ENCODE measurements at regions not wholly inside any gene's neighbourhood (a gene's known extent, or its start where the extent isn't known, plus 50 kb on each side); places are given as distances from the start of the nearest gene placed in this dataset.

DNA sequence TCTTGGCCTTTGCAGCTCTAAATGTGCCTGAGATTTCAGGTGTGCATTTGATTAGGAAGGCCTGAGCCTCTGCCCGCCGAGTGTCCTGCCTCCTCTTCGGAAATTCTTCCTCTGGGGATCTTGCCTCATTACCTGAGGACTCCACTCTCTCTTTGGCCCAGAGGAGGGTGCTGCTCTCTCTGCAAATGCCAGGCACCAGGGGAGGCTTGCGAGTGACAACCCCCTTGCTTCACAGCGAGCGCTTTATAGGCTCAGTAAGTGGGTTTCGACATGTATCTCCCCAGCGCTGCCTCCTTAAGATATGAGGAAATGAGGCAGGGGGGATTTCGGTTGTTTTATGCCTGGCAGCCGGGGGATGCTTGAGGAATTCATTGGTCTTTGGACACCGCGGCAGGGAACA lies 423.9 kb downstream of the GLRX3 start:
- no peak for DNase-seq (ENCODE audit: low spot score)

DNA sequence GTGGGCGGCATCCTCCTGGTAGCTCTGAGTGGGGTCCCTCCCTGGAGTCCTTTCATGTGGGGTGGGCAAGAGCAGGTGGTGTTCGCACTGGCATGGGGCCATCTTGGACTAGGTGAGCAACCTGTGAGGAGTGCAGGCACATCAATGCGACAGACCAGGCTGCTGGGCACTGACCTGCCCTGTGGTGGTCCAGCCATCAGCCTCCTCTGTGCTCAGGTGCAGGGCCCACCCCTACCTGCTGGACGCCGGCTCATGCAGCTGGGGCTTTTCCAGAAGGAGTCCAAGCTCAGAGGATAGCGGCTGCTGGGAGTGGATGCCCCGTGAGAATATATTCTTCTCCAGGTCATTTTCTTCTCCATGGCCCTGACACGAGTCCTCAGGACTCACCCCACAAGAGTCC lies 424.4 kb downstream of the GLRX3 start:
- no peak for DNase-seq (ENCODE audit: low spot score)

DNA sequence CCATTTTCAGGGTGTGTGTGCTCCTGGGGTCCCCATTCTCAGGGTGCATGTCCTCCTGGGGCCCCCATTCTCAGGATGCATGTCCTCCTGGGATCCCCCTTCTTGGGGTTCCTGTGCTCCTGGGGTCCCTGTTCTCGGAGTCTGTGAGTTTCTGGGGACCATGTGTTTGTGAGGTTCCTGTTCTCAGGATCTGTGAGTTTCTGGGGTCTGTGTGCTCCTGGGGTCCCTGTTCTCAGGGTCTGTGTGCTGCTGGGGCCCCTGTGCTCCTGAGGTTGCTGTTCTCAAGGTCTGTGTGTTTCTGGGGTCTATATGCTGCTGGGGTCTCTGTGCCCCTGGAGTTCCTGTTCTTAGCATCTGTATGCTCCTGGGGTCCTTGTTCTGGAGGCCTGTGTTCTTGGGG lies 425.5 kb downstream of the GLRX3 start:
- DNase-seq (ENCODE audit: low spot score), result no peak

DNA sequence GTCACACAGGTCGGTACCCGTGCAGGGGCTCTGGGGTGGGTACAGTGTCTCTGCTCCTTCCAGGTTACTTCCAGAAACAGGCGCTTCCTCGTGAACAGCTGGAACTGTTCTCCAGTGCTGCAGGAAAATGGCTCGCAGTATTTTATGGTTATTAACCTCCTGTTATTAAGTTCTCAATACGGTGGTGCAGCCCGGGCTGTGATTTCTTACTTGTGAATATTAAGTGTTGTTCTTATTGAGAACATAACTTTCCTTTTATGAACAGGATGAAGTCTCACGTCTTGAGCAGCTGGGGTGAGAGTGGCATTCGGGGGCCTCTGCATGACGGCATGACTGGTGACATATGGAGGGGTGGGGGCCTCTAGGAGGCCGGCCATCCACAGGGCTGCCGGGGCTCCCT lies 430.8 kb downstream of the GLRX3 start:
- DNase-seq (ENCODE audit: low spot score), result no peak

DNA sequence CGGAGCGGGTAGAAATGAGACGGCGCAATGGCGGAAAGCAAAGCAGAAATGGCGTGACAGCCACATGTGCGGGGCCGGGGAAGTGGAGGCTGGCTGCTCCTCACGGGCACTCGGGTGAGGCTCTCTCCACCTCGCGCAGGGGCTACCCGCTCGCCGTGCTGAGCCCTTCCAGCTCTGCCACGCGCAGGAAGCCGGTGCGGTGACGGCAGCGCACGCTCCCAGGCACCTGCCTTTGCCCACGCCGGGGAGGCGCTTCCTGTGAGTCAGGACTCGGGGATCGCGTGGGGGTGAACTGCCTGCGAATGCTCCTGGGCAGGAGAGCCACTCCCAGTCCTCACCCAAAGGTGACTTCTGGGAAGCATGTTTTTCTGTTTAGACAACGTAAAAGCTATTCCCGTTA lies 431.2 kb downstream of the GLRX3 start:
- no peak for DNase-seq (ENCODE audit: low spot score)

DNA sequence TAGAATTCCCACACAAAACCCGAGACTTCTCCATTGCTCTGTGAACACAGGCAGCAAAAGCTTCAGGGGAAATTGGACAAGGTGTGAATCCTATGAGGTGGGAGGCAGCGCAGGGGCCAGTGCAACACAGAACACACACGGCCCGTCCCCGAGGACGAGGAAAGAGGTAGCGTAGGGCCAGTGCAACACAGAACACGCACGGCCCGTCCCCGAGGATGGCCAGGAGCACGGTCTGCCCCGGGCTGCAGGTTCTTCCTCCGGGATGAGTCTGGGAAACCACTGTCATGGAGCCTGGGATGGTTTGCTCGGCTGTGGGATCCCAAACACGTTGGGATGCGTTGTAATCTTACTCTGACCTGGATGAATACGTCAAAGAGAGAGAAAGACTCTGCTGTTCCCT lies 432.1 kb downstream of the GLRX3 start:
- DNase-seq (ENCODE audit: low spot score), result no peak

DNA sequence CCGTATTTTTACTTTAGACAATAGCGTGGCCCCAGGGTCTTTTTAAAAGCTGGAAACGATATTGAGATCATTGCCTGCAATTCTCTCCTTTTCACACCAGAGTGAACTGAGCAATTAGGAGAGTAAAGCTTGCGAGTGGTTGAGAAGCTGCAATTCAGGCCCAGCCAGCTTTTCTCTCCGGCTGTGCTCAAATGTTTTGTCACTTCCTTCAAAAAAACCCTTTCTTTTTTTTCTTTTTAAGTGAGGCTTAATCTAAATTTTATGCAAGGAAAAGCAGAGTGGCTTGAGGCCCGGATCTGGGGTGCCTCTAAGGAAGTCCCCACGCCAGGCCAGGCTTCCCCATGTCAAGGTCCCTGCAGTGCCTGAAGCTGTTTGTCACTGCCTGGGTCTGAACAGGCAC lies 433.9 kb downstream of the GLRX3 start:
- DNase-seq (ENCODE audit: low spot score), result no peak

DNA sequence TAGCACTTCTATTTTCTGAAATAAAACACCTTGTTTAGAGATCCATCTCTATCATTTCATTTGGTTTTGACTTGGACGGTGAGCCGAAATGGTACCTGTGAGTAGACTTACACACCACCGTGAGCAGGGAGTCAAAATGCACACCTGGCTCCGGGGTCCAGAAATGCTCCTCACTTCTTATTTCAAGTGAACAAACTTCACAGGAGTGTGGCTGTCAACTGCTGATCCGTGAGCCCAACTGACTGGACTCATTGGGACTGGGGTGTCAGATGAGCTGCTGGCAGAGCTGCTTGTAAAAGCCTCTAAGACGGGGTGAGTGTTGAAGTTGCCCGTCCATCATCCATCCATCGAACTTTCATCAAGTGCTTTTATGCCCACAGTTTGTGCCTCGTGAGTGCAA lies 435.5 kb downstream of the GLRX3 start:
- DNase-seq (ENCODE audit: low spot score), result no peak

DNA sequence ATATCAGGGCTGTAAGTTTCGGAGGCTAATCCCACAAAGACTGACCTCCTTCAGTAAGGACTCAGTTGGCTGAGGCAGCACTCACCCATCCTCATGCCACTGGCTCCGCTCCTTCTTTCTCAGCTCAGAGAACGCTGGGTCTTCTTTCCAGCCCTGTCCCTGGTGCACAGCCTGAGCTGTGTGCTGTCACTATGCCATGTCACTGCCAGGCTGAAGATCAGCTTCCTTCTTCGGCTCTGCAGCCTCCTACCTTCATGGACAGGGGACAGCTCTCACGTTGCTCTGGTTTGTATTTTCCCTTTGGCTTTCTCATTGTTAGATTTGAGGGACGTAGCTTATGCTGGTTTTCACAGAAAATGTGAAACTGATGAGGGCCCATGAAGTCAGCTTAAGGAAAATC lies 437.3 kb downstream of the GLRX3 start:
- no peak for DNase-seq (ENCODE audit: low spot score)

DNA sequence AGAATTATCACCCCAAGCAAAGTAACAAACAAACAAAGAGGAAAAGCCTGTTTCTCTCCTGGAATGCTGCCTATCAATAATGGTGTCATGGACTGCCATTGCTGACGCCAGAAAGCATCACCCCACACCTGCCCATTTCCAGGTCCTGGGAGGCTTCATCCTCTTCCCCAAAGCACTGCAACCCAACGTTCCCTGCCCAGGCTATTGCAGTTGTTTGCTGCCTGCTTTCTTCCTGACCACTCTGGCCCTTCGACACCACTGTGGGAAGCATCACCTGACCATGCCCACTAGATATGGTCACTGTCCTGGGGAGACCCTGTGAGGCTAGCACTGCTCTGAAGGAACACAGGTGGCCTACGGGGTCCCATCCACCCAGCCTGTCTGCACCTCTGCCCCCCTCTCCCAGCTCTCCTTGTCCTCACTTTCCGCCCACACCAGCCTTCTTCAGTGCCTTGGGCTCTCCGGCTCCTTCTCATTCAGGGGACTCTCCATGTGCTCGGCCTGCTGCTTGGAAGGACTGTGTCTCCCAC lies 439.6 kb downstream of the GLRX3 start:
- no peak for DNase-seq (ENCODE audit: low spot score)

DNA sequence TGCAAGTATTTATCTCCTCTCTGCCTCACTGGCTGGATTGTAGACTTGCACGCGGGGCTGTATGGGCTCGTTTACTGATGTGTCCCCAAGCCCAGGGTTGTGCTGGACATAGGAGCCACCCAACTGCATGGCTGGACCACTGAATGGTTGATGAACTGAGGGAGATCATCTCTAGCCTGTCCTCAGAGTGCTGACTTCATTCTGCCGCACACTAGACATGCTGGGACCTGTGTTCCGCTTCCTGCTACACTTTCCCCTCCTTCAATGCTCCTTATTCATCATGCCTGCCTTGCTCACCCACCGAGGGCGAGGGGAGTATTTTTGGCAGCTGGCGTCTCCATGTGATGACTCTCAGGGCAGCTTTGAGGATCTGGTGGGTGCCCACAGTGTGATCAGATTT lies 440.2 kb downstream of the GLRX3 start:
- no peak for DNase-seq (ENCODE audit: low spot score)

DNA sequence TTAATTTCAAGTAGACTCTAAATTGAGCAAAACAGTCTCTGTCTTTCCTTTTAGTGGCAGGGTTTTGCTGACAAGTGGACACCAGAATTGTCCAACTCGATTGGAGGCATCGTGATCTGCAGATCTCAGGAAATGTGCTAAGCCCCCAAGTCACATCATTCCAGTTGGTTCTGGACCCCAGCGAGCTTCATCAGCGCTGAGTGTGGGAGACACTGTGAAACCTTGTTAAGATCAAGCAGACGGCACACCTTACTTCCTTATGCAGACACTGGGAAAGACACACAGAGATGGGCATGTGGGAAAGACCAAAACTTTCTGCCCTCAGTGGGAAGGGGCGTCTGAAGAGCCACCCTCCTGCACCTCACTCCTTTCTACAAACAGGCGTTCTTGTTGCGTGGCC lies 440.8 kb downstream of the GLRX3 start:
- DNase-seq (ENCODE audit: low spot score), result no peak

DNA sequence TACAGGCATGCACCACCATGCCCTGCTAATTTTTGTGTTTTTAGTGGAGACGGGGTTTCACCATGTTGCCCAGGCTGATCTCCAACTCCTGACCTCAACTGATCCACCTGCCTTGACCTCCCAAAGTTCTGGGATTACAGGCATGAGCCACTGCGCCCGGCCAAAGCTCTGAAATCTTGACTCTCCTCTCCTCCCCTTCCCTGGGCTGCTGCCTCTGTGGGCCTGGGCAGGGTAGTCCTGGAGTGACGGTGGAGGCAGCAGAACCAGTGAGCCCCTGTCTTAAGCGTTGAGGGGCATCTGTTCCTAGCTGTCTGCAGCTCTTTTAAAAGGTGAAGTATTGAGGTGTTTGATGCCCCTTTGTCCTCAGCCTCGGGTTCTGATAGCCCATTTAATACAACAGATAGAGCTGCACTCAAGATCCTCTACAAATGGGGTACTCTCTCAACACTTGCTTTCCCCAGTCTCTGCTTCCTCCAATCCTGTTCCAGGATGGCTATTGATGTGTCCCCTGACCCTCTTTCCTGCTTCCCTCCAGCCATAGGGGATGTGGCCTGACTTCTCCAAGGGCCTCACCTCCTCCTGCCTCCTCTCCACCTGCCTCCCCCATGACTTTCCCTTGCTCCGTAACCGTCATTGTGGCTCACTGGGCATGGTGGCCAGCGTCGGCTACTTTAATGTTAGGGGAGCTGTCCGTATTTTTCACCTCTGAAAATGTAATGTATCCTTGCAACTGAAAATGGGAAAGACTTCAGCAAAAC lies 442.5 kb downstream of the GLRX3 start:
- DNase-seq (ENCODE audit: low spot score), result no peak

DNA sequence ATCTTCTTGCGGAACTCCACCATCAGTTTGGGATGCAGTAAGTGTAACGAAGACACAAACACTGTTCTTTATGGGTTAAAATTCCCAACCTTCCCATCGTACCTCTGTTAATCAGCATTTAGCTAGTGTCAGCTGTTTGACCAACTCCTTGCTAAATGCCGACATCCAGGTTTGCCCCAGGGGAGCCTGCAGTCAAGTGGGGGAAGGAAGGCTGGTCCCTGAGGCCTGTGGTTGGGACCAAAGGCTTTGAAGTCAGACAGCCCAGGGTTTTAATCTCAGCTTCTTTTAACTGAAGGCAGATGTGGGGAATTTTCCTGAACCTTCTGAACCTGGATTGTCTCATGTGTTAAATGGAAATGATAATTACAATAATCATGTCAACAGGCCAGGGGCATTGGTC lies 443.7 kb downstream of the GLRX3 start:
- no peak for DNase-seq (ENCODE audit: low spot score)

DNA sequence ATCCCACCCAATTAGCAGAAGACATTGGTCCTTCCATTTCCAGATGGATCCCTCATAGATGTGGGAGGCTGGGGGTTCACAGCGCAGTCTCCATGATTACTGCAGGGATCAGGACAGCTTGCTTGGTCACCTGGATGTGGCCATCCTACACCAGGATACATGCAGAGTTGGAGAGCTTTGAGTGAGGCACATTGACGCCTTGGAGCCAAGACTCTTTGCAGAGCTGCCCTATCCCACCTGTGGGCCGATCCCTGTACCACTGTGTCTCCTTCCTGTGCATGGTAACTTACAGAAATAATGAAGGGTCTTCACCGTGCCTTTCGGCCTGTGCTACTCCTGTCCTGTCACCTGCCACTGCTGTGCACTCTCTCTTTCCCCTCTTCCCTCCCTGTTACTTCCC lies 444.8 kb downstream of the GLRX3 start:
- no peak for DNase-seq (ENCODE audit: low spot score)

DNA sequence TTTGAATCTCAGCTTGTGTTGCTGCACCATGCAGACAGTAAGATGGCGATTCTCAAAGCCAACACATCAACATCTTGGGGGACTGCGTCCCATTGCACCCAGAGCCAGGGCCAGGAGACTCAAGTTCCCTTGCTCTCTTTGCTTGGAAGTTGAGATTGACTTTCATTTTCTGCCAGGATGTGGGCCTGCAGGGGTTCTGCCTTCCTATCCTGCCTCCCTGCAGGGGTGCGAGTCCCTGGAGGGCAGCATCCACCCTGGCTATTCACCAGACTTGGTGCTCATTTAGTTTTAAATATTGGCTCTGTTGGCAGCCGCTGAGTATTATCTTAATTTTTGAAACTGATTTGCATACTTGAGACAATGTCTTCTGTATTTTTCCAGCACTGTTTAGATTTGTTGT lies 451.5 kb downstream of the GLRX3 start:
- no peak for DNase-seq (ENCODE audit: low spot score)

DNA sequence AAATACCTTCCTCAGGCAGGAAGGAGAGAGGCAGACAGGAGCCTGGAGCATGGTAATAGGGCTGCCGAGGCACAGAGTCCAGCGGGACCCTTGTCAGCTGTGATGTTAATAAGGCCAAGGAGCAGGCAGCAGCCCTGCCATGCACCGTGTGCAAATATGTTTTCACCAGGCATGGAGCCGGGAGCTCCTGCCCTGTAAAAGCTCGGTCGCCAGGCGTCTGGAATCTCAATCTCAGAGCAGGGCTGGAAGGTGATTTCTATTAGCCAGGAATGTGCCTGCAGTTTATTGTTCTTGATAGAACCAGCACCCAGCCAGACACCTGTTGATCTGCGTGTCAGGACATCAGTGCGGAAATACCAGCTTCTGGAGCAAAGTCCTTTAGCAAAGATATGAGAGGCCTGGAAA lies 469.8 kb downstream of the GLRX3 start:
- no peak for DNase-seq (ENCODE audit: low spot score)

DNA sequence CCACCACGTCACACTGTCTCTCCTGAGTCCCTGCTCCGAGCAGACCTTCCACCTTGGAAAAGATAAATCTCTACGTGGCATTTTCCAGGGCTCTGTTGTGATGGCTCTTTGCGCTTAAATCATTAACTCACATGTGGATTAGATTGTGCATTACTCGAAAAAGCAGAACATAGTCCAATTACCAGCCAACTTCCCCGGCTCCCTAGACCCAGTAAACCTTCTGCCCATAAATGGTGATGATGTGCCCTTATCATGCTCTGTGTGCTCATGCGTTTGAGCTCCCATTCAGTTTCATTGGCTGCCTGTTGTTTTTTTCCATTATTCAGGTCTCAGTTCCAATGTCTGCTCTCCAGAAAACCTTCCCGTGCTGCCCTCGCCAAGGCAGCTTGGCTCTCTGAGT lies 471.2 kb downstream of the GLRX3 start:
- DNase-seq (ENCODE audit: low spot score), result no peak

DNA sequence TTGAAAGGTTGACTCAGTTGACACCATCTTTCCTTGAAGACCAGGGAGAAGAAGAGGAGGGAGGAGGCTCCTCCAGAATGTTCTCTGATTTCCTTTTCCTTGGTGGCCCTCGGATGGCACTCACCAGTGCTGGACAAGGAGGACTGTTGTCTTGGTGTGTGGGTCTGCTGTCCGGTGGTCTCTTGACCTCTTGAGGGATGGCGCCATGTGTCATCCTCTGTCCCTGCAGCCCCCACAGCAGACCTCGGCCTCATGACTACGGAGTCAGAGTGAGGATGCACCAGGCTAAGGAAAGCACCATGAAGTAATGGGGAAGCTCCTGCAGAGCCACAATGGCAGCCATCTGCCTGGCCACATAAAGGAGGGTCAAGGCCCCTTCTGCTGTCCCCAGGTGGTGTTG lies 475.0 kb downstream of the GLRX3 start:
- no peak for DNase-seq (ENCODE audit: low spot score)

DNA sequence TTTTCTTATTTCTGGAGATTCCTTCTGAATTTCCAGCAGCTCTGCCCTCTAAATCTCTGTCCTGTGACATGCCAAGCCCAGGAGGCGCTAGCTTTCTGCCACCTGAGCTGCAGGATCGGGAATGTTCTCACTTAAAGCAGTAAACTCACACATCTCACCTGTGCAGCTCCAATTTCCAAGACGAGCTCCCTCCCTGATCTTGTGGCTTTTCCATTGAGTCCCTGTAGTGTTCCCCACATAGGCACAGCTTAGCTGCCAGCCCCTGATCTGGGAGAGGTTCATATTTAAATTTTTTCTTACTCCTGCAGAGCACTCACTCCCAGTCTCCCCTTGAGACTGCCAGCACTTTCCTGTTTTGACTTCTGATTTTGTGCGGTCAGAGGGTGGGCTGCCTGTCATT lies 479.3 kb downstream of the GLRX3 start:
- no peak for DNase-seq (ENCODE audit: low spot score)

DNA sequence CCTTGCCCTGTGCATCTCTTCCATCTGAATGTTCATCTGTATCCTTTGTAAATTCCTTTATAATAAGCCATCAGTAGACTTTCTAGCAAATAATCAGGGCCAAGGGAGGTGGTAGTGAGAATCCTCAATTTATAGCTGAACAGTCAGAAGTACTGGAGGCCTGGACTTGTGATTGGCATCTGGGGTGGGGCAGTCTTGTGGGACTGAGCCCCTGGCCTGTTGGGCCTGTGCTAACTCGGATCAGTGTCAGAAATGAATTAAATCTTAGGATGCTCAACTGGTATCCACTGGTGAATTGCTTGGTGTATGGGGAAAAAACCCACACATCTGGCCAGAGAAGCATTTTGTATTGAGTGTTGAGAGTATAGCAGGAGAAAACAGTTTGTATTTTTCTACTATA lies 481.8 kb downstream of the GLRX3 start:
- DNase-seq (ENCODE audit: low spot score), result no peak

DNA sequence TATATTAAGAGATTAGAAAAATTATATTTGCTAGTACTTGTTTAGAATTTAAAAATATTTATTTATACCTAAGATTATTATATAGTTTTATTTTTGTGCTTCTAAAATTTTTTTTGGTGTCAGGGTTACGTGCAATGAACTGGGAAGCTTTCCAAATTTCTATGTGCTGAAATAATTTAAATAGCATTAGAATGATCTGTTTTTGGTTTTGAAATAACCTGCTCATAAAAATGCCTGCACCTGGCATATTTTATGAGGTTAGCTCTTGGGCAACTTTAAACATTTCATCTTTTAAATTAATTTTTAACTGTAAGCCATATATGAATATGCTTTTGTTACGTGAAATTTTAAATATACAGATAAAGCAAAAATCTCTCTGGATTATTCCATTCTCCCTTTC lies 482.5 kb downstream of the GLRX3 start:
- DNase-seq (ENCODE audit: low spot score), result no peak

DNA sequence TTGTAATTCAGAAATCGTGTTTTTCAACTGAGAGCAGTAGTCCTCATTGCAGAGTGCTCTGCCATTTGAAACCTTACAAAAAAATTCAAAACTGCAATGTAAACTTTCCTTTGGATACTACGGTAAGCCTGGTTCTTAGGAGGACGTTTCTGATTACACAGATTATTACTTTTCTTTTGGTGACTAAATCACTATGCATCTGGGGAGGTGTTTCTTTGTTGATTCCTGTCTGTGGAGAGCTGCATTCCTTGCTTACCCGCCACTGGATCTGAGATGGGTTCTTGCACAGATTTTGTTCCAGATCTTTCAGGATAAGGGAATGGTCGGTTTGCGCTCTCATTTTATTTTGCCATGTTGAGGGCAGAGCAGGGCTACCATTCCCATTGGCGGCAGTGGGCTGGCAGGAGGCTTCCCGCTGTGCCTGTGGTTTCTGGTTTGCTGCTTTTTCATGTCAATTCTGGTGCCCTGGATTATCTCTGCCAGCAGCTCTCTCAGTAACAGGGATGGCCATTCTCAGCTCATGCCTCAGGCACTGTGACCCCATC lies 485.1 kb downstream of the GLRX3 start:
- no peak for DNase-seq (ENCODE audit: low spot score)

DNA sequence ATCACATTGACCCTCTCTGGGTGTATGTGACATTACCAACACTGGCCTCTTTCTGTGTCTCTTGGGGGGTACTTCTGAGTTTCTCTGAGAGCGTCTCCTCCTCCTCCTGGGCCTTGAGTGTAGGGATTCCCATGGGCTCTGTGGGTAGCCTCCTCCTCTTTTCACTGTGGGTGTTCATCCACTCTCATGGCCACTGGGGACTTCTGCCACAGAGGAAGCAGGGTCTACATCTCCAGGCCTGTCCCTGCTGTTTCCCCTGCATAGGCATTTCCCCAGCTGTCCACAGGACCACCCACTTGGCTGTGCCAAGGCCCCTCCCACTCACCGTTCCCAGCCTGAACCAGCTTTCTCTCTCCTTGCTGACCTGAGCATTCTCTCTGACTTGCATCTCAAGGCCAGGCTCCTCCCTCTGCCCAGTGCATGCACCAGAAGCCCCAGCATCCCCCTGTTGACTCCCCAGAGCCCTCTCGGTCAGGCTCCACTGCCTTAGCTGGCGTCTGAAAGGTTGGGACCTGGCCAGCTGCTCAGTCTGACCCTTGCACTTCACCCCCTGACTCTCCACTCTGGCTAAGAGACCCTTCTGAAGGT lies 487.6 kb downstream of the GLRX3 start:
- DNase-seq (ENCODE audit: low spot score), result no peak
